ENCODE measurements at regions not wholly inside any gene's neighbourhood (a gene's known extent, or its start where the extent isn't known, plus 50 kb on each side); places are given as distances from the start of the nearest gene placed in this dataset.
A peak's percentile ranks its signal among the peaks of the same experiment; 100 is the strongest.

DNA sequence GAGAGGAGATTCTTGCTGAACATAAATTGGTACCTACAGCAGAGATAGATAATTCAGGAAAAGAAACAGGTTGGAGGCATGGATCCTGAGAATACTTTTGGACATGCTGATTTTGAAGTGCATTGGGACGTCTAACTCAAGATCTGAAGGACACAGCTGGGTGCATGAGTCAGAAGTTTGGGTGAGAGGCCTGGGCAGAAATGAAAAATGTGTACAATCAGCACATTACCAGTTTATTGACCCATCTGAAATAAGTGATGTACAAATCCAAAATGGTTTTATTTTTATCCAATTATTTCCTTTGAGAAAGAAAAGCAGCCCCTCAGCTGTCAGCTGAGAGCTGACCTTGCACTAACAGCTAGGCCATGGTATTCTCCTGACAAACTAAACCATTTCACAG, 975.2 kb upstream of the B3GALT2 start:
- ChIA-PET CTCF (interaction anchor here (0.5 kb wide), 1 partner anchor 661 kb away, joined by 3 read pairs; no protein-coding TSS in a partner anchor), POLR2A (no interaction called here)
- no peaks in the 10 kb centered on the region for H3K27me3 Mint-ChIP-seq
- H3K4me1 Mint-ChIP-seq = no peaks in the 10 kb centered on the region
- H3K27ac Mint-ChIP-seq = no peak overlapping the region
- no peak overlapping the region for H3K4me3 Mint-ChIP-seq
- no peaks in the 10 kb centered on the region for H3K36me3 Mint-ChIP-seq (ENCODE audit: low read depth)
- peaks cover 3% of the 10 kb centered on the region for H3K9me3 Mint-ChIP-seq
- DNase-seq = no peak

DNA sequence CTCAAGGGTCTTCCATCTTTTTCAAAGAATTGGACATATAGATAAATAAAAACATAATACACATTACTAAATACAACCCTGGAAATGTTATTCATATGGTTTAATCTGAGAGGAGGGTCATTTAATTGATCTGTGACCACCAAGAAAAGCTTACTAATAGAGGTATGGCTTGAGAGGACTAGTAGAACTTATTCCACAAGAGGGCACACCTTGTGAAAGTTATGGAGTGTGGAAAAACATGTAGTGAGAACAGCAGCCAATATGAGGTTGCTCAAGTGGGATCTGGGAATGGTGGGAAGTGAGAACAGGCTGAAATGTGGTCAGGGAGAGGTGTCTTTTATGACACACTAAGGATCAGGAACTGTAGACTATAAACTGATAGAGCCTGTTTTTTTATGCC, 973.5 kb upstream of the B3GALT2 start:
- H3K36me3 Mint-ChIP-seq (ENCODE audit: low read depth) = no peaks in the 10 kb centered on the region
- POLR2A ChIA-PET = no interaction called here
- no peak overlapping the region for H3K27ac Mint-ChIP-seq

DNA sequence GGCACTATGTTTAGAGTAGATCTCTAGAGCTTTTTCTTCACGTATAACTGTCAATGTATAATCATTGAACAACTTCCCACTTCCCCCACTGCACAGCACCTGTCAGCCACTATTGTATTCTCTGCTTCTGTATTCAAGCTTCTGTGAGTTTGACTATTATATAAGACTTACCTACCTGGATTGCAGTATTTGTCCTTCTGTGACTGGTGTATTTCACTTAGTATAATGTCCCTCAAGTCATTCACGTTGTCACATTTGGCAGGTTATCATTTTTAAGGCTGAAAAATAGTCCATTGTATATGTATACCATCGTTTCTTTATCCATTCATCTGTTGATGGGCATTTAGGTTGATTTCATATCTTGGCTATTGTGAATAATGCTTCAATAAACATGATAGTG, 969.5 kb upstream of the B3GALT2 start:
- no peak overlapping the region for H3K27ac Mint-ChIP-seq

More for the DNA sequence above, 973.5 kb upstream of the B3GALT2 start:
- DNase-seq = no peak
- Mint-ChIP-seq H3K4me3 (no peak overlapping the region), H3K27me3 (no peaks in the 10 kb centered on the region), H3K9me3 (peaks cover 3% of the 10 kb centered on the region), H3K4me1 (no peaks in the 10 kb centered on the region)
- CTCF ChIA-PET = no interaction called here

DNA sequence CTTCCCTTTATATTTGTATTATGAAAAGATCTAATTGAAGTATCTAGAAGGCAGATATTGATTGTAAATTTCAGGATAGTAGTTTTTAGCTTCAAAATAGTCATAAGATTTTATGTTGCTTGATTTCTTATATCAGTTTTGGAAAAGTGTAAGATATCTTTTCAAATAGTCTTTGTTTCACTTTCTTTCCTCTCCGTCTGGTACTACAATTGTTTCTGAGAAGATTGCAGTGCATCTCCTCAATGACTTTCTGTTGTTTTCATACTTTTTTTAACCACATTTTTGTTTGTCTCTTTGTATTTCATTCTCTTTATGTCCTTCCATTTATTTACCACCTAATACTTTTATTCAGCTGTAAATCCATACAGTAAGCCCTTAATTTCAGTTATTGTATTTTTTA, 964.6 kb upstream of the B3GALT2 start:
- H3K4me3 Mint-ChIP-seq = peak overlapping the region; percentile 74
- no peaks in the 10 kb centered on the region for H3K27me3 Mint-ChIP-seq
- H3K27ac Mint-ChIP-seq = peak overlapping the region; percentile 93
- peaks cover 4% of the 10 kb centered on the region for H3K9me3 Mint-ChIP-seq
- peaks cover 13% of the 10 kb centered on the region for H3K4me1 Mint-ChIP-seq
- ChIA-PET POLR2A (no interaction called here), CTCF (no interaction called here)
- no peaks in the 10 kb centered on the region for H3K36me3 Mint-ChIP-seq (ENCODE audit: low read depth)
- no peak for DNase-seq

More for the DNA sequence above, 969.5 kb upstream of the B3GALT2 start:
- Mint-ChIP-seq H3K36me3 (ENCODE audit: low read depth) (no peaks in the 10 kb centered on the region), H3K9me3 (peaks cover 6% of the 10 kb centered on the region), H3K27me3 (no peaks in the 10 kb centered on the region), H3K4me1 (peaks cover 8% of the 10 kb centered on the region), H3K4me3 (no peak overlapping the region)
- ChIA-PET POLR2A (no interaction called here), CTCF (no interaction called here)
- DNase-seq = no peak

DNA sequence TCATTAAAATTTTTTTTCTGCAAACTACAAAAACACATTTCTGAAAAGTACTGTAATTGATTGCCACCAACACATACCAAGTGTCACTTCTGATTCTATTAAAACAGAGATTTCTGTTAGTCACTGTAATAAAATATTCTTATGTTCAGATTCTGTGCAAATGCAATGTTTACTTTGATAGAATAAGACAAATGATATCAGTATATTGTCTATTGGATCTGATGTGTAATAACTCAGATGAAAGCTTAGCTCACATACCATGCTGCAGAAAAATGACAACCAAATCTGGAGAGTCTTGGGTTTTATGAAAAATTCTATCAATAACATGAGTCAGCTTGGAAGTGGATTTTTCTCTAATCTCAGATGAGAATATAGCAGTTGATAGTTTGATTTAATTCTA, 963.8 kb upstream of the B3GALT2 start:
- no peak for DNase-seq
- Mint-ChIP-seq H3K27me3 (no peaks in the 10 kb centered on the region), H3K36me3 (ENCODE audit: low read depth) (no peaks in the 10 kb centered on the region), H3K27ac (no peak overlapping the region), H3K4me1 (peaks cover 13% of the 10 kb centered on the region), H3K9me3 (peaks cover 4% of the 10 kb centered on the region), H3K4me3 (no peak overlapping the region)
- POLR2A ChIA-PET = no interaction called here
- CTCF ChIA-PET = no interaction called here

DNA sequence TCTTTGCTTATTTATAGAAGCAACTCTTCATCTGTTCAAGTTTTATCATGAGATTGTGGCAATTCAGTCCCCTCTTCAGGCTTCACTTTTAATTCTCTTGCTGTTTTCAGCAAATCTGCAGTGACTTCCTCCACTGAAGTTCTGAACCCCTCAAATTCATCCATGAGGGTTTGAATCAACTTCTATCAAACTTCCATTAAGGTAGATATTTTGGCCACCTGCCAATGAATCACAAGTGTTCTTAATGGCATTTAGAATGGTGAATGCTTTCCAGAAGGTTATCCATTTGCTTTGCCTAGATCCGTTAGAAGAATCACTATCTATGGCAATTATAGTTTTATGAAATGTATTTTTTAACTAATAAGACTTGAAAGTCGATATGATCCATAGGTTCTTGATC, 946.7 kb upstream of the B3GALT2 start:
- no peaks in the 10 kb centered on the region for H3K27me3 Mint-ChIP-seq
- H3K27ac Mint-ChIP-seq = no peak overlapping the region
- no peaks in the 10 kb centered on the region for H3K36me3 Mint-ChIP-seq (ENCODE audit: low read depth)
- ChIA-PET POLR2A (no interaction called here), CTCF (interaction anchor here (0.6 kb wide), 1 partner anchor 771 kb away, joined by 5 read pairs; no protein-coding TSS in a partner anchor)
- no peak for DNase-seq
- H3K9me3 Mint-ChIP-seq = peaks cover 2% of the 10 kb centered on the region
- no peak overlapping the region for H3K4me3 Mint-ChIP-seq
- H3K4me1 Mint-ChIP-seq = peaks cover 8% of the 10 kb centered on the region

DNA sequence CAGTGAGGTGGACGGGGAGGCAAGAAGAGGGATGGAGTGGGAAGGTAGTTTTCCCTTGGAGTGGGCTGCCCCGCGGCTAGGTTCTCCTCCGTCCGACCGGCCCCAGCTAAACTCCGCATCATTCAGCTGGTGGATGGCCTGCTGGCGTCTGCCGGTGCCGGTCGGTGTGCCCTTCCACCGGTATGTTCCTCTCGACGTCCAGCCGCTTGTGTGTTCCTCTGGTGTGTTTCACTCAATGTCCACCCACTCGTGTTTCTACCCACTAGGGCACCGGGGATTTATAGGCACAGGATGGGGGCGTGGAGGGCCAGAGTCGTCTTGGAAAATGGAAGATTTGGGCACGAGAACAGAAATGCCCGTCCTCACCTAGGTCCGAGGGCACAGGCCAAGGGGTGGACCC, 931.7 kb upstream of the B3GALT2 start:
- Mint-ChIP-seq H3K9me3 (peaks cover 2% of the 10 kb centered on the region), H3K27me3 (no peaks in the 10 kb centered on the region), H3K4me3 (no peak overlapping the region), H3K27ac (no peak overlapping the region), H3K36me3 (ENCODE audit: low read depth) (no peaks in the 10 kb centered on the region), H3K4me1 (no peaks in the 10 kb centered on the region)
- CTCF ChIA-PET = no interaction called here
- POLR2A ChIA-PET = no interaction called here
- no peak for DNase-seq

DNA sequence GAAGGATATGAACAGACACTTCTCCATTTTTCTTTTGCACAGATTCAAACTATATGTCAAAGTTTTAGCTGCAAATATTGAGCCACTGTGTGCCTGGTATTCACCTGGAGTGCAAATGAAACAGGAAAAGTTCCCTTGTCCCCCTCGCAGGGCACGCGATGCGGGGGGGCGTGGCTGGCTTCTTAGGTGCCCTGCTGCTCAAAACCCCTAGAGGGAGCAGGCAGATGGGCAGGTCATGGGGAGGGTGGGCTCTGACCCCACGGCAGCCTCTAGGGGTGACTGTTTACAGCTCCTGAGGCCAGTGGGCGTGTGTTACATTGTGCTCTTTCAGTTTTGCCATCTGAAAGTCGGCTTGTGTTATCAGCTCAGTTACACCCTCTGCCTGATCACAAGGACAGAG, 931.2 kb upstream of the B3GALT2 start:
- H3K9me3 Mint-ChIP-seq = peaks cover 2% of the 10 kb centered on the region
- CTCF ChIA-PET = no interaction called here
- no peaks in the 10 kb centered on the region for H3K27me3 Mint-ChIP-seq
- no peaks in the 10 kb centered on the region for H3K36me3 Mint-ChIP-seq (ENCODE audit: low read depth)
- no peaks in the 10 kb centered on the region for H3K4me1 Mint-ChIP-seq
- DNase-seq = no peak
- H3K4me3 Mint-ChIP-seq = no peak overlapping the region
- POLR2A ChIA-PET = no interaction called here
- H3K27ac Mint-ChIP-seq = no peak overlapping the region

DNA sequence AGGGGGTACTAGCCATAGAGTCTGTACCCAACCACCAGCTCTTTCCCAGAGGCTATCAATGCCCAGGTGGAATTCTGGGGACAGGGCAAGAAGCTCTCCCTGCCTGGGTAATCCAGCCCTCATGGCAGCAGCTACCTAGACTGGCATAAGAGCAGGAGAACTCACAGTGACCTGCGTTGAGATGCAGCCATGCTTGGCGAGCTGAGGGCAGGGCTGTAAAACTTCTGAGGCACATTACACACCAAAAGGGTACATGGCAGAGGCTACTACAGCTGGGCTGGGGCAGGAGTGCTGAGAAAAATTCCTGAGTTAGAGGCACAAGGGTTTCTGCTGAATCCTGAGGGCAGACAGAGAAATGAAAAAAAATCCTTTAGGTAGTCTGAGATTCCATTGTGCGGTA, 927.9 kb upstream of the B3GALT2 start:
- no peaks in the 10 kb centered on the region for H3K36me3 Mint-ChIP-seq (ENCODE audit: low read depth)
- no peak overlapping the region for H3K4me3 Mint-ChIP-seq
- POLR2A ChIA-PET = no interaction called here
- CTCF ChIA-PET = no interaction called here
- H3K27me3 Mint-ChIP-seq = no peaks in the 10 kb centered on the region
- H3K27ac Mint-ChIP-seq = no peak overlapping the region
- DNase-seq = no peak
- H3K9me3 Mint-ChIP-seq = peaks cover 2% of the 10 kb centered on the region
- no peaks in the 10 kb centered on the region for H3K4me1 Mint-ChIP-seq

DNA sequence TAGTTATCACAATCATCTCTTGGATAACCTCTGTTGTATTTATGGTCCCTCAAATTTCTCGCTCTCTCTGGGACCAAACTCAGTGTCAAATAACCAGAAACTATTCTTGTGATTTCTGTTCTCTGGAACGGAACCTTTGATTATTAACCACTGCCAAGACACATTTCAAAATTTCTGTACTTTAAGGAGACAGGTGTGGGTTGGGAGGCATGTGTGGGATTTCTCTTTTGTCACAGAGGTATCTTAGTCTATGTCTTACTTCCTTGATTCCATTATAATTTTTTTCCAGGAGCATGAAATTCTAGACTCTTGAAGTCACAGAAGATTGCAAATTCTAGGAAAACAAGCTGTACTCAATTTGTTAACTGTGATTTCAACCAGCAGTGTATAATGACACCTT, 919.0 kb upstream of the B3GALT2 start:
- H3K4me3 Mint-ChIP-seq = no peak overlapping the region
- H3K27ac Mint-ChIP-seq = no peak overlapping the region
- CTCF ChIA-PET = no interaction called here
- POLR2A ChIA-PET = no interaction called here
- no peaks in the 10 kb centered on the region for H3K27me3 Mint-ChIP-seq
- H3K4me1 Mint-ChIP-seq = no peaks in the 10 kb centered on the region
- H3K9me3 Mint-ChIP-seq = peaks cover 1% of the 10 kb centered on the region
- DNase-seq = no peak
- no peaks in the 10 kb centered on the region for H3K36me3 Mint-ChIP-seq (ENCODE audit: low read depth)

DNA sequence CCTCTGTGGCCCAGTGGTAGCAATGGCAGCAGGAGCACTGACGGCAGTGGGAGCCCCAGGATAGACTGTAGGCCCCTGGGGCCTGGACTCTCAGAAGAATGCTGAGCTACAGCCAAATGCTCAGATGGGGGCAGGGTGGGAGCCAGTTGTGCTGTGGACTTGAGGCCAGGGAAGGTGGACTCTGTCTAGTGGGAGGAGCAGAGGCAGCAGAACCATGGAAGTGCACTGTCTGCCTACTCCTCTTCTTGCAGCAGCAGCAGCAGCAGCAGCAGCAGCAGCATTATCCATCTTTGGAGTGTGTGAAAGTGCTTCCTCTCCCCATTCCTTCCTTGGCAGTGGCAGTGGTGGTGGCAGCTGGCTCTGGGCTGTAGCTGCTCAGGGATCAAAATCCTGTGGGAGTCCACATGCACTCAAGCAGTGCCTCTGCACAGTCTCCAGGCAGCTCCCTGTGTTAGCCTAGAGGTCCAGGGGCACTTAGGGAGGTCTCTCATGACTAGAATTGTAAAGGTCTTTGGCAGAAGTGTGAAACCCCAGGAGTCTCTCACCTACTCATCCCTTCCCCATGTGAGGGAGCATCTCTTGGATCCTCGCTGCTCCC, 917.9 kb upstream of the B3GALT2 start:
- Mint-ChIP-seq H3K27me3 (no peaks in the 10 kb centered on the region), H3K9me3 (peaks cover 2% of the 10 kb centered on the region), H3K27ac (no peak overlapping the region), H3K4me1 (no peaks in the 10 kb centered on the region), H3K36me3 (ENCODE audit: low read depth) (no peaks in the 10 kb centered on the region), H3K4me3 (no peak overlapping the region)
- POLR2A ChIA-PET = no interaction called here
- CTCF ChIA-PET = no interaction called here
- DNase-seq = no peak

DNA sequence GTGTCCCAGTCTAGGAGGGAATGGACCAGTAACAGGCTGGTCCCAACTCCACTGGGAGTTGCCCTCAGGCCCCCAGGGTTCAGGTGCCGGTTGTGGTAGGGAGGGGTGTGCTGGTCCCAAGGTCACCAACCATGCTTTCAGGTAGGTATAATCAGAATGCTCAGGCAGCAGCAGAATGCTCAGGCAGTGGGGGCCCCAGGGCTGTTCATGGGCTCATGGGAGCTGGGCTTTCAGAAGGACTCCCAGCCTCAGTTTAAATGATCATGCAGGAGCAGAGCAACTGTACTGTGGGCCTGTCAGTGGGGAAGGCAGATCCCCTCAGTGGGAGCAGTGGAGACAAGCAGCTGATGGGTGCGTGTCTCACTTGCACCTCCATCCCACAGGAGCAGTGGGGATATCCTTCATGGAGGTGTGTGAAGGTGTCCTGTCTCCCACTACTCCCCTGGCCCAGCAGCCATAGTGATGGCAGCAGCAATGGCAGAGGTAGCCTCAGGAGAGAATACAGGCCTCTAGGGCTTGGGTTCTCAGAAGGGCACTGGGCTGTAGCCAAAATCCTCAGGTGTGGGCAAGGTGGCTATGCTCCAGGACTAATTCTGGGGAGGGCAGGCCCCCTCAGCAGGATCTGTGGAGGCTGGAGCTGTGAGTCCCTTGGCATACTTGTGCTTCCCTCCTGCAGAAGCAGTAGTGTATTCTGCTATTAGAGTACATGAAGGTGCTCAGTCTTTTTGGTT, 917.3 kb upstream of the B3GALT2 start:
- Mint-ChIP-seq H3K36me3 (ENCODE audit: low read depth) (no peaks in the 10 kb centered on the region), H3K27me3 (no peaks in the 10 kb centered on the region), H3K9me3 (peaks cover 2% of the 10 kb centered on the region), H3K4me3 (no peak overlapping the region), H3K27ac (no peak overlapping the region), H3K4me1 (no peaks in the 10 kb centered on the region)
- ChIA-PET POLR2A (no interaction called here), CTCF (no interaction called here)
- DNase-seq = no peak

DNA sequence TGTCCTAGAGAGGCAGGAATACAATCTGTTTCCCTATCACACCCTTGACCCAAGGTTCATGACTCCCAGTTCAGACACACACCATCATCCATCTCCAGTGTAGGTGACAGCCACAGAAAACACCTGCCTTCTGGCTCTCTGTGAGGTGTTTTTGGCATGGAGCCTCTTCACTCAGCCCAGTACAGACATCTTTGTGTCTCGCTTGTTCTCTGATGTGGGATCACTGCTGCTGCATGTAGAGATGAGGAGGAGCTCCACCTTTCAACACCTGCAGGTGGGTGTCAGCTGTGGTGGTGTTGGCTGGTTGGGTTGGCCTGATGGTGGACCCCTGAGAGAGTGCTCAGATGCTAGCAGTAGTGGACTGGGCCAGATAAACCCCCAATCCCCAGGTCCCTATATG, 916.7 kb upstream of the B3GALT2 start:
- ChIA-PET CTCF (no interaction called here), POLR2A (no interaction called here)
- peaks cover 2% of the 10 kb centered on the region for H3K9me3 Mint-ChIP-seq
- no peaks in the 10 kb centered on the region for H3K4me1 Mint-ChIP-seq
- H3K27ac Mint-ChIP-seq = no peak overlapping the region
- DNase-seq = no peak
- H3K4me3 Mint-ChIP-seq = no peak overlapping the region
- H3K27me3 Mint-ChIP-seq = no peaks in the 10 kb centered on the region
- H3K36me3 Mint-ChIP-seq (ENCODE audit: low read depth) = no peaks in the 10 kb centered on the region

DNA sequence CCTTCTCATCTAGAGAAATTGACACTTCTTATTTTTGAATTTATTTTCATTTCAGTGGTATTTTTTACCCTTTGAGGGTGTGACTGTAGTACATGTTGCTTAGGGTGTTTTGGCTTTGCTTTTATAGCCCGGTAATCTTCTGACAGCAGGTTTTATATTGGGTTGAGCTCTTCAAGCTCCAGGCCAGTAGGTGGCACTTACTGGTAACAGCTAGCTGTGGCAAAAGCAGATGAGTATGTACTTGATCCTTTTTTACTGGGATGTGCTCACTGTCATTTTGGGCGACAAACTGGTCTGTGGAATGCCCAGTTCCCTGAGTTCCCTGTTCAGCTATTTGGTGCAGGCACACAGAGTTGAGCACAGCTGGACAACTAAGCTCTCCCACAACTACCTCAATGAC, 916.2 kb upstream of the B3GALT2 start:
- ChIA-PET POLR2A (no interaction called here), CTCF (no interaction called here)
- Mint-ChIP-seq H3K27me3 (no peaks in the 10 kb centered on the region), H3K36me3 (ENCODE audit: low read depth) (no peaks in the 10 kb centered on the region), H3K4me3 (no peak overlapping the region), H3K9me3 (peaks cover 2% of the 10 kb centered on the region), H3K27ac (no peak overlapping the region), H3K4me1 (no peaks in the 10 kb centered on the region)
- no peak for DNase-seq
